AG09319 (cell line): ENCODE measurements at regions not wholly inside any gene's neighbourhood (a gene's known extent, or its start where the extent isn't known, plus 50 kb on each side); places are given as distances from the start of the nearest gene placed in this dataset.

Experiments used
- DNase-seq: peaks from one replicate; pipeline ENCODE4 v3.0.0-alpha.2; 2010; ENCODE audit warnings: low read depth; ENCODE audit errors: extremely low read depth
- TF ChIP-seq, protein P1 (sequence below): IDR thresholded peaks from 2 replicates; pipeline ENCODE4 v1.5.1; 2011; ENCODE audit warnings: low read depth, mild to moderate bottlenecking, inconsistent platforms, low read length, moderate library complexity

DNA sequence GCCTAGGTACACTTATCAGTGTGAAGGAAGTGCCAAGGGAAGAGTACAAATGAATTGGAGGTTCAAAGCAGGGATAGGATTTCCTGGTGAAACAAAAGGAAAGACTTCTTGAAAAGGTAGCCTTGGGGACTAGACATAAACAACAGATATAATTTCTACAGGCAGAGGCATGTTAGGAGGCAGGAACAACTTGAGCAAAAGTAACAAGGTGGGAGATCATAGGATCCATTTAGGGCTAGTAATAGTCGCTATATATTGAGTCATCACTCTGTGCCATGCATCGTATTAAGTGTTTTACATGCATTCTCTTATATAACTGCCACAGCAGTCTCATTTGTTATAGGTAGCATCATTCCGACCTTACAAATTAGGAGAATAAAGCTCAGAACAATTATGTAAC is 98.3 kb upstream of the EOLA2 start:
- no peak for DNase-seq
- TF ChIP-seq, protein P1, sequence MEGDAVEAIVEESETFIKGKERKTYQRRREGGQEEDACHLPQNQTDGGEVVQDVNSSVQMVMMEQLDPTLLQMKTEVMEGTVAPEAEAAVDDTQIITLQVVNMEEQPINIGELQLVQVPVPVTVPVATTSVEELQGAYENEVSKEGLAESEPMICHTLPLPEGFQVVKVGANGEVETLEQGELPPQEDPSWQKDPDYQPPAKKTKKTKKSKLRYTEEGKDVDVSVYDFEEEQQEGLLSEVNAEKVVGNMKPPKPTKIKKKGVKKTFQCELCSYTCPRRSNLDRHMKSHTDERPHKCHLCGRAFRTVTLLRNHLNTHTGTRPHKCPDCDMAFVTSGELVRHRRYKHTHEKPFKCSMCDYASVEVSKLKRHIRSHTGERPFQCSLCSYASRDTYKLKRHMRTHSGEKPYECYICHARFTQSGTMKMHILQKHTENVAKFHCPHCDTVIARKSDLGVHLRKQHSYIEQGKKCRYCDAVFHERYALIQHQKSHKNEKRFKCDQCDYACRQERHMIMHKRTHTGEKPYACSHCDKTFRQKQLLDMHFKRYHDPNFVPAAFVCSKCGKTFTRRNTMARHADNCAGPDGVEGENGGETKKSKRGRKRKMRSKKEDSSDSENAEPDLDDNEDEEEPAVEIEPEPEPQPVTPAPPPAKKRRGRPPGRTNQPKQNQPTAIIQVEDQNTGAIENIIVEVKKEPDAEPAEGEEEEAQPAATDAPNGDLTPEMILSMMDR = no peak

DNA sequence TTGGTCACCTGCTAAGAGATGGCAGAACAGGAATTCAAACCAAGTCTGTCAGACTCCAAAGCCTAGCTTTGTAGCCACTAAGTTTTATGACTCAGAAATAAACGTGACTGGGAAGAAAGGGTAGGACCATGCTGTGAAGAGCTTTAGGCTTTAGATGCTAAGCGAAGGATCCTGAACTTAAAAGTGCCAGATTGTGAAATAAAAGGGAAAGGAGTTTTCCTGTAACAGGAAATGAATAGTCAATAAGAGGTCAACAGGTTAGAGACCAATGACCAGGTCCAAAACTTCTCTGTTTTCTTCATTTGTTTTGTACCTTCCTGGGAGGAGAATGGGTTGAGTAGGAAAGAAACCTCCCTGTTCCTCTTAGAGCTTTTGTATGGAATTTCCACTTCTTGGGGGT is 98.8 kb upstream of the EOLA2 start:
- TF ChIP-seq, protein P1 = no peak
- no peak for DNase-seq

DNA sequence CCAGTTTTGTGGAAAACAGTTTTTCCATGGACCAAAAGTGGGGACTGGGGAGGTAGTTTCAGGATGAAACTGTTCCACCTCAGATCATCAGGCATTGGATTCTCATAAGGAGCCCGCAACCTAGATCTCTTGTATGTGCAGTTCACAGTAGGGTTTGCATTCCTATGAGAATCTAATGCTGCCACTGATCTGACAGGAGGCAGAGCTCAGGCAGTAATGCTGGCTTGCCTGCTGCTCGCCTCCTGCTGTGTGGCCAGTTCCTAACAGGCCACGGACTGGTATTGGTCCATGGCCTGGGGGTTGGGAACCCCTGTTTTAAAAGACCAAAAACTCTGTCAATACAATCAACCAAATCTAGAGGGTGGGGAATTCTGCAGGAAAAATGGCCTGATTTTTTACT is 100.0 kb upstream of the EOLA2 start:
- TF ChIP-seq, protein P1 = no peak
- no peak for DNase-seq

DNA sequence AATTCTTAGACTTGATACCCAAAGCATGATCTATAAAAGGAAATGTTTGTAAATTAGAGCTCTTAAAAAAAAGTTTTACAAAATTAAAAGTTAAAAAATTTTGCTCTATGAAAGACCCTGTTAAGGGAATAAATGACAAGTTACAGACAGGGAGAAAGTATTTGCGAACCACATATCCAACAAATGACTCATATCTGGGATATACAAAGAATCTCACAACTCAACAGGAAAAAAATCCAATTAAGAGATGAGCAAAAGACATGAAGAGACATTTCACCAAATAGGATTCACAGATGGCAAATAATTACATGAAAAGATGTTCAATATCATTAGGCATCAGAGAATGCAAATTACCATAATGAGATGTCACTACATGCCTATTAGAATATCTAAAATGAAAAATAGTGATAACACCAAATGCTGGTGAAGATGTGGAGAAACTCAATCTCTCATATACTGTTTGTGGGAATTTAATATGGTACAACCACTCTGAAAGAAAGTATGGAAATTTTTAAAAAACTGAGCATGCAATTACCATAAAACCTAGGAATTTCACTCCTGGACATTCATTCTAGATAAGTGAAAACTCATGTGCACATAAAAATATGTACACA is 100.8 kb upstream of the EOLA2 start:
- no peak for DNase-seq
- TF ChIP-seq, protein P1 = no peak

GRCh38 chrX:150041208-150041607 is 102.9 kb upstream of the EOLA2 start:
- TF ChIP-seq, protein P1 = no peak
- DNase-seq = no peak

DNA sequence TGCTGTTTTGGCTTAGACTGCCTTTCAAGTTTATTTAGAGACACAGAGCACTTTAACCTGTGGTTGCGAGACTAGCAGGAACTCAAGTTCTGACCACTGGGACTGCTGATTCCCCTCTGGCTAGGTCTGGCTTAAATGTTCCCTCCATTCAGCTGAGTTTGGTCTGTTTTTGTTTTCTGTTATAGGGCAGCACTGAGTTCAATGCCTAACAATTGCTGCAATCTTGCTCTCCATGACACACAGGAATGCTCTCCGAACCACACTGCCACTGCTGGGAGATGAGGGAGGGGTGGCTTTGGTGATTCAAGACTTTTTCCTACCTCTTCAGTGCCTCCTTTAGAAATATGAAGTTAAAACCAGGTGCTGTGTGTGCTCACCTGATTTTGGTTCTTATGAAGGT is 106.3 kb upstream of the EOLA2 start:
- no peak for DNase-seq
- TF ChIP-seq, protein P1 = no peak

DNA sequence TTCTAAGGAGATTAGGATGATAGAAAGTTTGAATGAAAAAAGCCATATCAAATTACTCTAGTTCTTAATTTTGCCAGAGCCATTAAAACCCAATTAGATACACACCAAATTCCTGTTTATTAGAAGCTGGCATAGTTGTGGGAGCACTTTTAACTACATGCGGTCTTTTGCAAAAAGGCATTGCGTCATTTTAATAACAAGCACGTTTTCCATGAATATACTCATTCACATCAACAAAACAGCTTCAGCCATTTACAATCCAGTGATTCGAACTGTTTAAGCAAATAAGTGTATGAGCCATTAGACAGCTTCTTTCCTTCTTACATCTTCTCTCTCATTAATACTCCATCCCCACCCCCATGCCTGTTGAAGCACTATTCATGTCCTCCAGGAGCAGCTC is 109.5 kb upstream of the EOLA2 start:
- DNase-seq = no peak
- TF ChIP-seq, protein P1 = no peak
